HG03139 (cell line): ENCODE measurements at regions not wholly inside any gene's neighbourhood (a gene's known extent, or its start where the extent isn't known, plus 50 kb on each side); places are given as distances from the start of the nearest gene placed in this dataset.
"Not testable (repeated sequence)": the region's sequence is repeated elsewhere in the genome, so short reads cannot be mapped to it uniquely, and the experiment has no call there.

ENCODE experiments used
- ATAC-seq: cut with Tn5 transposase; IDR thresholded peaks from one replicate; pipeline ENCODE4 v1.9.1; 2021; ENCODE audit not compliant: unreplicated experiment

DNA sequence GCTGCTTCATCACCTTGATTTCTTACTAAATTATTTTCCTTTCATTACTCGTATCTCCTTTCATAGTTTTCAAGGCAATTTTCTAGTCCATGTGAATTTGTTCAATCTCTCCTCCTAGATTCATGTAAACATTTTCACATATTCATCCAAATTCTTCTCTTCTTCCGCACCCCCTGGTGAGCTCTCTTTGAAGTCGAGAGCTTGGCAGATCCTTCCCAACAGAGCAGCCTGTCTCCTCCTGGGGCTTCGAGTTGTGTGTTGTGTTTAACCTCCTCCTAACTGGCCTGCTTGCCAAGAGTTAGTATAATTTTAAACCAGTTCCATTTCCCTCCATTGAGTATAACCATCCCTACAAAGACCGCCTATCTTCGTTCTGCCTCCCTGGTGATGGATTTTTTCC lies 272.4 kb upstream of the CELF2 start:
- no peak for ATAC-seq

DNA sequence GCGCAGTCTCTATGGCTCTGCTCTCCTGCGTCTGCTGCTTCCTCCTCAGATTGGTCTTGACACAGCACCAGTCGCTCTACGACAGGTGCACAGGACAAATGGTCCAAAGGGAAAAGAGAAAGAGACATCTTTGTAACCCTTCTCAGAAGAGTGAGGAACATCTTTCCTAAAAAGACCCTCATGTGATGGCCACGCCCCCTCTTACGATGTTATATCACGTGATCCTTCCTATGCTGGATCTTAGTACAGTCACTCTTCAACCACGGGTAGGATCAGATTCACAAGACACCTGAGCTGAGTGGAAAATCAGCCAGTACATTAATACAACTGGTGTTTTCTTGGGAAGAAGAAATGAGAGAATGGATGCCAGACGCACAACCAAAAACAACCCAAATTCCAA lies 262.2 kb upstream of the CELF2 start:
- ATAC-seq = no peak

DNA sequence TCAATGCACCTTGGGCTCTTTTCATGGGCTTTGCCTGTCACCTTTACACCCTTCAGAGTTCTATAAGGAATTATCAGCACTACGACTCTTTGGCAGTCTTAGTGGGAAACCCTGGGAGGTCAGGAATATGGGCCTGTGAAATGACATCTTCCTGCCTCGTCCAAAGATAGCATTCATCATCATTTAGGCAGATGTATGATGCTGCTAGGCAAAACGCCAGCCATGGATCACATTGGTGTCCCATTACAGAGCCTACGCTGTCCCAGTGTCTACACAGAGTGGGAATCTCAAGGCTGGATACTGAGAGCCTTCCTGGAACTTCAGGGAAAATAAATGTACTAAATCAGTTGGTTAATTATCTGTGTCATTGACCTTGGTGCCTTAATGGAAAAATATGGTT lies 259.4 kb upstream of the CELF2 start:
- ATAC-seq = no peak

DNA sequence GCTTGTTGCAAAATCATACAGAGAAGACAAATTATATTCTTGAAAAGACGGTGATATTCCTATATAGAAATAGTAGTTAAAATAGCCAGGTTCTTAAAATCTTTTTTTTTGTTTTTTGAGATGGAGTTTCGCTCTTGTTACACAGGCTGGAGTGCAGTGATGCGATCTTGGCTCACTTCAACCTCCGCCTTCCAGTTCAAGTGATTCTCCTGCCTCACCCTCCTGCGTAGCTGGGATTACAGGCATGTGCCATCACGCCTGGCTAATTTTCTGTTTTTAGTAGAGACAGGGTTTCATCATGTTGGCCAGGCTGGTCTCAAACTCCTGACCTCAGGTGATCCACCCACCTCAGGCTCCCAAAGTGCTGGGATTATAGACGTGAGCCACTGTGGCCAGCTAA lies 257.9 kb upstream of the CELF2 start:
- not testable (repeated sequence) for ATAC-seq

DNA sequence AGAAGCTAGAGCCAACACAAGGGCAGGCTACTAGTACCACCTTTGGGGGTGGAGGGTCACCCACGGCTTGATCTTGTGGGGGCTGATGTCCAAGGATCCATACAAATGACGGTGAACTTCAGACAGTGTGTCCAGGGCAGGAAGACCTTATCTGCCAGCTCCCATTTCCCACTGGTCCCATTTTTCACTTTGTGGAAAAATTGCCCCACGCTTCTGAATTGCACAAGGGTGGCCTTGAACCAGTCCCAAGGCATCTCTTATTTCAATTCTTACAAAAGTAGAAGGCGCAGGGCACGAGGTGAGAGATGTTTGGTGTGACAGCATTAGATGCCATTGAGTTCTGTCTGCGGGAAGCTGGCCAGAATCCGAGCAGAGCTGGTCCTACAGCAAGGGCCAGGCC lies 252.7 kb upstream of the CELF2 start:
- no peak for ATAC-seq

DNA sequence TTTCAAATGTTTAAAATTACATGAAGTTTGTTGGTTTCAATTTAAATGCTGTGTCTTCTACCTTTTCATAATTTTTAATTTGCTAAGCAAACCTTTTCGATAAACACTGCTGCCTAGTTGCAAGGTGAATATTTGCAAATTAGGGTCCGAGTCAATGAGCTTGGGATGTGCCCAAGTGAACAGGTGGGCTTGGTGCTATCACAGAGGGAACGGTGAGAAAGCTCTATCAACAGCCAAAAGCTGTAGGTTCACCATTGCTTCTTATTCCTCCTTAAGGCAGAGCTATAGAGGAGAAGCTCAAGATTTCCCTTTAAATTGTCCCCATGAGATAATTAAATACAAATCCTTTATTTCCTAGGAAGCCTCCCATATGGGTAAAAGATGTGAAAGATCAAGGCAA lies 245.3 kb upstream of the CELF2 start:
- ATAC-seq = no peak

DNA sequence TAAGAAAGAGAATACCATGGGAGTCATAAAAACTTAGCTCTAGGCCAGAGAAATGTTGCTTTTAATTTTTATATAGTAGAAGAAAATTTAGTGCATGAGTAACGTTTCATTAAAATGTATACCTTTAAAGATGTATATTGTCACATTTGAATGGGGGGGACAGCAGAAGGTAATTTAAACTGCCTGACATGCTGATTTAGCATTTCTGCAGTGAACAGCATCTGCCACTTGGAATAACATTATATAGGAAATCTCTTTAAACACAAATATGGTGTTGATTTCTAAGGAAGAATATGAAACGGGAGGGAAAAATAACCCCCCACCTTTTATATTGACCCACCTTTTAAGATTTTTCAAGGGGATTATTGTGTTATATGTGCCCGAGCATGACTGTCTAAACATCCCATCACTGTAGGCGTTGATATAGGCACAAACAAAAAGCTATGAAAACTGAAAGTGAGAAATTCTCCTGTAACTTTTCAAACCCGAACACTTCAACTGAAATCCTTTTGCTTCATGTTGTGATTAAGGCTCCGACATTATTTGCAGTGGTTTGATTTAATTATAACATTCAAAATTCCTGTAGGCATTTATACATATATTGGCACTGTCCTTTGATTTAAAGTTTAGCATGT lies 244.7 kb upstream of the CELF2 start:
- no peak for ATAC-seq

DNA sequence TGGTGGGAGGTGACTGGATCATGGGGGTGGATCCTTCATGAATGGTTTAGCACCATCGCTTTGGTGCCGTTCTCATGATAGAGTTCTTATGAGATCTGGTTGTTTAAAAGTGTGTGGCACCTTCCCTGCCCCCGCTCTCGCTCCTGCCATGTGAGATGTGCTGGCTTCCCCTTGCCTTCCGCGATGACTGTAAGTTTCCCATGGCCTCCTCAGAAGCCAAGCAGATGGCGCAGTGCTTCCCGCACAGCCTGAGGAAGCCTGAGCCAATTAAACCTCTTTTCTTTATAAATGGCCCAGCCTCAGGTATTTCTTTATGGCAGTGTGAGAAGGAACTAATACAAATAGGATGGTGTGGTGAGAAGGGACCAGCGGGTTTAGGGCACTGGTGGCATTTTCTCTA lies 243.3 kb upstream of the CELF2 start:
- no peak for ATAC-seq

DNA sequence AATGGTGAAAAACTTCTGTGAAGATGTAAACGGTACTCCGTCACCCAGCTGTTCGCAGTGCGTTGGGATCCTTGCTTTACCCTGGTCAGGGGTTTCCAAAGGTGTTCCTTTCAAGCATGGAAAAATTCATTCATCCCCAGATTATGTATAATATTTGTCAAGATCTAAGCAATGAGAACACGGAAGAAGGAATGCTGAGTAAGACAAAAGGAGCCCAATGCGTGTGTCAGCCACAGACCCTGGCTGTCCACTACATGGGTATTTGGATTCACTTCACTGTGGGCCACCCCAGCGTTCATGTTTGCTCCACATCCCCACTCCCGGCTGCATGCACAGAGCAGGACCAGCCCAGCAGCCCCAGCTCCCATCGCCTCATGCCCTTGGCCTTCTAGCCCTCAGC lies 241.3 kb upstream of the CELF2 start:
- no peak for ATAC-seq

DNA sequence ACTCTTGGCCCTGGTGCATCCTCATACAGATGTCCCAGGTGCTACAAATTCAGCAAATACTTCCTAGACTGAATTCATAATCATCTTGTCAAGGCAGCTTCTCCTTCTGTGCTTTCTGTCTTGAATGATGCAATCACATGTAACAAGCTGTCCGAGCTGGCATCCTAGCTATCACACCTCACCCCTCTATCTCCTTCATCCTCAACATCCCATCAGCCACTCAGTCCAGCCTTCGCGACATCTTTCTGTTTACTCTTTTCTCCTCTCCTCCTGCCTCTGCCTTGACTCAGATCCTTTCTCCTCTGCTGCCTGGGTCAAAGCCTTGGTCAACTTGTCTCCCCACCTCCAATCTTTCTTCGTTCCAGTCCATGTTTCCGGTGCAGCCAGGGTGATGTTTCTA lies 240.4 kb upstream of the CELF2 start:
- no peak for ATAC-seq

DNA sequence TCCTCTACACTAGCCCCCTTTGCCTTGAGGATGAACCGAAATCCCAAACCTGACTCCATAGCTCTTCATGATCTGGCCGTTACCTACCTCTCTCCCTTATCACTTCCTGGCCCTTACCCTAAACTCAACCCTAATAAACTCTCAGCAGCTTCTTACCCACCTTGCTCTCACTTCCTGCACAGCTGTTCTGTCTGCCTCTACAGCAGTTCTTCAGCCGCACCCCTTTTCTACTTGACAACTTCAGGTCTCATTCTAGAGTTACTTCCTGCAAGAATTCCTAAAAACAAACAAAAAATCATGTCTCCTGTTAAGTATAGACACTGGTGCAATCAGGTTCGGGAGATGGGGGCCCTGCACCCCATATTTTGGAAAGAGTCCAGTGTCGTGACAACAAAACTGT lies 239.9 kb upstream of the CELF2 start:
- ATAC-seq = no peak

DNA sequence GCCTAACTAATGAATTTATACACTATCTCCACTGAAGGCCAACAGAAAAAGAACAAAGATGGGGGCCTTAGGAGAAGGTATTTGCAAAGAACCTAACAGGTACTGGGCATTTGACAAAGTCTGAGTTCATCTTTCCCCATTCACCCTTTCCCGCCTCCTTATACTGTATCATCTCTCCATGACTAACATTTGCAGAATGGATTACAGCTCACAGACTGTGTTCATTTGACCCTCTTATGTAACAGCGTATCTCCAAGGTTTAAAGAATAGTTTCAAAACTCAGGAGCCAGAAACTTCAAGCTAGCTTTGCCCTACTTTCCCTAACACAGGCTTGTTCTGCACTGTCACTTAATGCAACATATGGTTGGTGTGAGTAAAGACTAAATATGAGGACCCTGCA lies 238.7 kb upstream of the CELF2 start:
- ATAC-seq = no peak

DNA sequence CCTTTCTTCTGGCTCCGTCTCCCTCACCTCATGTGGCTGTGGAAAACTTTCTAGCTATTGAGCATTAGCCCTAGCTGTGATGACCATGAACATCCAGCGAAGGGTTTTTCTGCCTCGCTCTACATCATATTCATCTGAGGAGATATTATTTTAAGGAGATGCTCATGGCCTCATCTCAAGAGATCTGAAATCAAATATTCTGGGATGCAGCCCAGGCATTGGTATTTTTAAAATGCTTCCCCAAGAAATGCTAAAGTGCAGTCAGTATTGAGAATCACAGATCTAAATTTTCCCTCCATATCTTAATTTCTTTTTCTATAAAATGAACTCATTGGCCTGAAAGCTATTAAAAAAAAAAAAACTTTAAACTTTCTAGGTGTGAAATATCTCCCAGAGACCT lies 238.2 kb upstream of the CELF2 start:
- no peak for ATAC-seq

DNA sequence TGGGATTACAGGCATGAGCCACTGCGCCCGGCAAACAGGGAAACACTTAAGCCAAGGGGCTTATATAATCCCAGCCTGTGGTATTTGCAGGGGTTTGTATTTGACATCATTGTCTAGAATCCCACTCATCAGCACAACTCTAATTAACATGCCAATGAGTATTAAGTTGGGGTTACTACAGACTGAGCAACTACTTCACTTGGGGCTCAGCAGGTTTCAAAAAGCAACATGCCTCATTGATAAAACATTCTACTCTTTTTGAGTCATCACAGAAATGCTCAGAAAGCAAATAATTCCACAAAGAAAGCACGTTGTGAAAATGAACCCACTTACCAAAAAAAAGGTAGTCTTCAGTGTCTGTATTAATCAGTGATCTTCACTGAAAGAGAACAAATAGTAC lies 236.9 kb upstream of the CELF2 start:
- ATAC-seq = no peak

DNA sequence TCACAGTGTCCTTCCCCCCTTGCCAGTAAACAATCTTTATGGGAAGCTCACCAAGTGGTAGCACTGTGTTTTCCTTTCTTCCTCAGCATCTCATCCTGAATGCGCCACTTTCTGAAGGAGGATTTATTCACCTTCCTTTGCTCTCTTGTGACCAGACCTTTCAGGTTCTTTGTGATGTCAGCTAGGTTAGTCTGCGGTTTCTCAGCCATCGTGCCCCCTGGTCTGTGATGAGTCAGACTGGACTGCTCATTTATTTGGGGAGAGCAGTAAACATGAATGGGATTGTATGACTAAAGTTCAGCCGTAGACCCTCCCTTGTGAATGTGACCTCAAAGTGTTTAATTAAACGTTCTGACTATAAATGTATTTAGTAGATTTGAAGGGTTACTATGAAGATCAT lies 235.1 kb upstream of the CELF2 start:
- no peak for ATAC-seq

DNA sequence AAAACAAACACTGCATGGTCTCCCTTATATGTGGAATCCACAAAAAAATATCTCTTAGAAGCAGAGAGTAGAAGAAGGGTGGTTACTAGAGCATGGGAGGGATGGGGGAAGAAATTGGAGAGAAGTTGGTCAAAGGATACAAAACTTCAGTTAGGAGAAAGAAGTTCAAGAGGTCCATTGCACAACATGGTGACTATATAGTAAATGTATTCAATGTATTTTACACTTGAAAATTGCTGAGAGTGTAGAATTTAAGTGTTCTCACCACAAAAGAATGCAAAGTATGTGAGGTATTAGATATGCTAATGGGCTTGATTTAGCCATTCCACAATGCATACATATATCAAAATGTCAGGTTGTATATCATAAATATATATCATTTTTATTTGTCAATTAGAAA lies 232.0 kb upstream of the CELF2 start:
- ATAC-seq = no peak

DNA sequence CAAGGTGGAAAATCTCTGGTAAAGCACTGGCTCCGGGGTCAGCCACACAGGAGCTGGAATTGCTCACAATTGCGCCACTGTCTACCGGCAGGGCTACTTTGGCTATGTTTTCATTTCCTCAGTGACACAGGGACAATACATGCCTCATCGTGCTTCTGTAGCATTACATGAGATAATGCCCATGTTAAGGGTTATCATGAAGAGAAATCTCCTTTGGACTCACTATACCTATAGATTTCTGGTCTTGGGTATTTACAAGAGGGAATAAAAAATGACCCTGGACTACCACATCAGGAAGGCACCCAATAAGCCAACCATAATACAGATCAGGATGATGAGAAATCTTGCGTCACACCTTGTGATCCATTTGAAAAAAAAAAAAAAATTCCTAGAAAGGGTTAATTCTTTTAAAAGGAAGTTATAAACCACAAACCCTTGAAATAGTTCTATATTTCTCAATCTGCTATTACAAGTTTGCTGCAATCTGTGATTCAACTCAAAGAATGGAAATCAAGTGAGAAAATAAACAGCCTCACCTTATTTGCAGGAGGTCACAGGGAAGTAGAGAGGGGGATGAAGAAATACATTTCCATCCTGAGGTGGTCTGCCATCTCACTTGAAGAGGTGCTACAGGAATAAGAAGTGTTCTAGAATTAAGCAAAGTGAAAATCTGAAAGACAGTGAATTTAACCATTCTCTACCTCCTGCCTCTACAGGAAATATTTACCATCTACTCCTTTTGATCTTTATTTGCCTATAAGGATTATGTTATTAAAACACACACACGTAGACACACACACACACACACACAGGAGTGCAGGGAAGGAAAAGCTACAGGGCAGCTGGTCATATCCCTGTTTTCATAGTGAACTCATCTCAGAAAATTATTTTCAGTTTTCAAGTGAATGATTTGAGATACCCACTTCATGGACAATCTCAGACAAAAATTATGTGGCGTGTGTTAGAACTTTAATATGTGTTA lies 231.3 kb upstream of the CELF2 start:
- no peak for ATAC-seq

DNA sequence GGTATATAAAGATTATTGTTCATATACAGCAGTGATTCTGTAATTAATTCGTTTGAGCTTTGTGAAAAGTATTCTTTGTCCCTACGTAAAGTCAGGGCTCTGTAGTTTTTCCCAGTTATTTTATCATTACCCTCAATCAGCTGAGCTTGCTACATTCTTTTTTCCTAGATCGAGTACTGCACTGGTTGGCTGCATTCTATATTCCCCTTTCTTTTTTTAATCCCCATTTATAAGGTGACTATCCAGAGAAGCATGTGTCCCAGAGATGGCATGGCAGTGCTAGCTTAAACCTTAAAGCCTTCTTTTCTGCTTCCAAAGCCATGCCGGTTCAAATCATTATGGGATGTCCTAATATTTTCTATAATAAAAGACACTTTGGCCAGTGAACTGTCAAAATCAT lies 230.1 kb upstream of the CELF2 start:
- ATAC-seq = no peak

DNA sequence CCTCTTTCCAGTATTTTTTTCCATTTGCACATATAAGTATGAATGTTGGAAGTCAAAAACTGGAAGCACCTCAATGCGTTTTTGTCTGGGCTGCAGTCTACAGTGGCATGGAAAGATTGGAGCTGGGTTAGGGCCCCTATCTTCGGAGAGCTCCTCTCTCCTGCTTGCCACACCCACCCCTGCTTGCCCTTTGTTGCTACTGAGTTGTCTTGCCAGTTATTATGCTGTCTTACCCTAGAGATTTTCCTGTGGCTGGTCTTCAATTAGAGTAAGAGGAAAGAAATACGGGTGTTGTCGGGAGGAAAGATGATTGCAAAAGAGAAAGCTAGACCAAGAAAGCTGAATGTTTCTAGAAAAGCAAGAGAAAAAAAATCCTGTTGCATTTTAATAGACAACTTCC lies 228.9 kb upstream of the CELF2 start:
- no peak for ATAC-seq

DNA sequence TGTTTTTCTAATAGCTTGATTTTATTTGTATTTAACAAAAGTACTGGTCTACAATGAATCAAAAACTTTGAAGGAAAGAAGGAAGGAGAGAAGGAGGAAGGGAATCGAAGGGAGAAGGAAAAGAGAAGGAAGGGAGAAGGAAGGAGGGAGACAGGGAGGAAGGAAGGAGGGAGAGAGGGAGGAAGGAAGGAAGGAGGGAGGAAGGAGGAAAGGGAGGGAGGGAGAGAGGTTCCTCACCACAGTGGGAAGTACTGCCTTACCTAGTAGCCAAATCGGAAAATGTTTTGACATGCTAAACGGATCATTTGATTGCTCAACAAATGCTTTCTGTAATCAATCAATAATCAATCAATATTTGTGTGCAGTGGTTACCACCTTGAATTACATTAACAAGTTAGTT lies 225.8 kb upstream of the CELF2 start:
- no peak for ATAC-seq

DNA sequence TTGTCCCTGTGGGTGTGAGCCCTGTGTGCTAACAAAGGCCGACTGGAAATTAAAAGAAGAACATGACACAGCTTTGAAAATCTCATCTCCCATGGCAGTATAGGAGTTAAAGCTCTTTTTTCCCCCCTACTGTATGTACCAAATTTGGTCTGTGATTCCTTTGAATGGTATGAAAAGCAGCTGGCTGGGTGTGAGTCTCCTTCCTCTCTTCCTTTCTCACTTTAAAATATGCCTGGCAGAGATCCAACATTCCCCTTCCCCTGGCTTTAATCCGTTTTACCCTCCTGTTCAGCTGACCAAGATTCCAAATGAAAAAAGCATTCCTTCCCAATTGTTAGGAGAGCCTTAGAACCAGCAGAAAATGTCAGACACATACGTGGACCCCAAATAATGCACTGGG lies 225.0 kb upstream of the CELF2 start:
- no peak for ATAC-seq

DNA sequence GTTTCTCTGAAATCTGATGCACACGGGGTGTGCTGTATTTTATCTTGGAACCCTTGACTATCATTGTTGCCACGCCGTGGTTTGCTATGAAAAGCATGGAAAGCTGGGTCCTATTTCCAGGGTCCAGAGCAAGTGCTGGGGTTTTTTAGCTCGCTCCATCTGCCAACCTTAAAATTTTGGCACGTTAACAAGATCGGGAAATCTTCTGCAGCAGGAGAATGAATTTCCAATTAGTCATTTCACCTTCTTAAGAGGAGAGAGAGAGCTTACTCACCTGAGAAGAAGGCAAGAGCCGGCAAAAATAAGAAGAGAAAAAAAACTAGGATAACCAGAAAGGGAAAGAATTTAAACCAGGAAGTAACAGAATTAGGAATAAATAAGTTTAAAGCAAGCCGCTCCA lies 223.6 kb upstream of the CELF2 start:
- ATAC-seq = no peak

DNA sequence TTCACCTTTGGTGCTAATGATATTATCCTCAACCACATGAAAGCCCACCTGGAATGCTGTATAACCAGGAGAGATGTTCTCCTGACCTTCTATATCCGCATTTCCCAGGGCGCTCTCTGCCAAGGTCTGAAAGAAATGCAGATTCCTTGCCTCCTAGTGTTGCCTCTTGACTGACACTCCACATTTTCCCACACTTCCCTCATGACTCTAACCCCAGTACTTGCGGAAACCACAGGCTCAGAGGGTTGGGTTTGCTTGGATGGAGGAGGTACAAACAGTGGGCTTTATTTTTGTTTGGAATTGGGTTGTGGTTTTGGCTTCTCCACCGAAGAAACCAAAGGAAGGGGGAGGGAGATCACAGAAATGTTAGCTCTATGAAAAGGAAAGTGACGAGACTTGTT lies 222.9 kb upstream of the CELF2 start:
- no peak for ATAC-seq
